GM19023 (cell line): ENCODE measurements at regions not wholly inside any gene's neighbourhood (a gene's known extent, or its start where the extent isn't known, plus 50 kb on each side); places are given as distances from the start of the nearest gene placed in this dataset.
"Not testable (repeated sequence)": the region's sequence is repeated elsewhere in the genome, so short reads cannot be mapped to it uniquely, and the experiment has no call there.

Experiments
- ATAC-seq: cut with Tn5 transposase; IDR thresholded peaks from one replicate; pipeline ENCODE4 v1.9.1; 2021; ENCODE audit warnings: mild to moderate bottlenecking, moderate library complexity; ENCODE audit not compliant: unreplicated experiment

DNA sequence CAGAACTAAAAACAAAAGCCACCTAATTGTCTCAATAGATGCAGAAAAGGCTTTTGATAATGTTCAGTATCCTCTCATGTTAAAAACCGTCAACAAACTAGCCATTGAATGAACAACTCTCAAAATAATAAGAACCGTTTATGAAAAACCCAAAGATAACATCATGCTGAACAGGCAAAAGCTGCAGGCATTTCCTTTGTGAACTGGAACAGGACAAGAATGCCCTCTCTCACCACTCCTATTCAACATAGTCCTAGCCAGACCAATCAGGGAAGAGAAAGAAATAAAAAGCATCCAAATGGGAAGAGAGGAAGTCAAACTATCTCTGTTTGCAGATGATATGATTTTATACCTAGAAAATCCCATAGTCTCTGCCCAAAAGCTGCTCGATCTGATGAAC, 179.6 kb upstream of the EDNRB start:
- ATAC-seq = no peak

DNA sequence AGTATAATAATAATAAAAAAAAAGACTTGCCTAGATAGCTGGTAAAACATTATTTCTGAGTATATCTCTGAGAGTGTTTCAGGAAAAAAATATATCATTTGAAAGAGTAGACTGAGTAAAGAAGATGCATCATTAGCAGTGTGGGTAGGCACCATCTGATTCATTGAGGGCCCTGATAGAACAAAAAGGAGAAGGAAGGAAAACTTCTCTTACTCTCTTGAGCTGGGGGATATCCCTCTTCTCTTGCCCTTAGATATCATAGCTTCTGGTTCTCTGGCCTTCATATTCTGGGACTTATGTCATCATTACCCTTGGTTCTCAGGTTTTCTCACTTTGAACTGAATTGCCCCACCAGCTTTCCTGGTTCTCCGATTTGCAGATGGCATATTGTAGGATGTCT, 177.6 kb upstream of the EDNRB start:
- no peak for ATAC-seq

DNA sequence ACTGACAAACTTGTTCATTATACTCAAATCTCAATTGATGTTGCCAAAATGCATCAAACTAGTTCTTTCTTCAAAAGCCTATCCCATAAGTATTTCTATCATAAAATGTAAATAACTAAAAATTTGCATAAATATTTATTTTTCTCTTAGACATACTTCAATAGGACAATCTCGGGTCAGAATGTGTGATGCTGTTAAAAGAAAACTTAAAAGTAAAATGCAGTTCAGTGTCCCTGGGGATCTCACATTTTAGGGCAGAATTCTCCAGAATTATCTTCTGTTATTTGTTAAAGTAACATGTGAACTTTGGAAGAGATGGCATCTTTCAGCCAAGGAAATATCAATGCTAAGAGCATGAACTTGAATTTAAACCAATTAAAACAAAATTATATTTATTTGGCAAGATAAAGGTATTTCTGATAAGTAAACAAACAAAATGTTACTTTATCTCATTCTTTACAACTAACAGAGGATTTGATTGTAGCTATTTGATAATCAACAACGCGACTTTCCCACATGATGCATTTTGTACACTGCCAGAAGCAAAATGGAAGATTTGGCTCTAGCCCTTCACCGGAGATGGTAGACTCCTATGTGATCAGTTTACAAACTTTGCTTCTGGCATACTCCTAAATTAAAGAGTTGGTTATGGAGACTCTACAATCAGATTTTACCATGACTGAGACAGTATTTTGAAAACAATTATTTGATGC, 169.5 kb upstream of the EDNRB start:
- no peak for ATAC-seq

DNA sequence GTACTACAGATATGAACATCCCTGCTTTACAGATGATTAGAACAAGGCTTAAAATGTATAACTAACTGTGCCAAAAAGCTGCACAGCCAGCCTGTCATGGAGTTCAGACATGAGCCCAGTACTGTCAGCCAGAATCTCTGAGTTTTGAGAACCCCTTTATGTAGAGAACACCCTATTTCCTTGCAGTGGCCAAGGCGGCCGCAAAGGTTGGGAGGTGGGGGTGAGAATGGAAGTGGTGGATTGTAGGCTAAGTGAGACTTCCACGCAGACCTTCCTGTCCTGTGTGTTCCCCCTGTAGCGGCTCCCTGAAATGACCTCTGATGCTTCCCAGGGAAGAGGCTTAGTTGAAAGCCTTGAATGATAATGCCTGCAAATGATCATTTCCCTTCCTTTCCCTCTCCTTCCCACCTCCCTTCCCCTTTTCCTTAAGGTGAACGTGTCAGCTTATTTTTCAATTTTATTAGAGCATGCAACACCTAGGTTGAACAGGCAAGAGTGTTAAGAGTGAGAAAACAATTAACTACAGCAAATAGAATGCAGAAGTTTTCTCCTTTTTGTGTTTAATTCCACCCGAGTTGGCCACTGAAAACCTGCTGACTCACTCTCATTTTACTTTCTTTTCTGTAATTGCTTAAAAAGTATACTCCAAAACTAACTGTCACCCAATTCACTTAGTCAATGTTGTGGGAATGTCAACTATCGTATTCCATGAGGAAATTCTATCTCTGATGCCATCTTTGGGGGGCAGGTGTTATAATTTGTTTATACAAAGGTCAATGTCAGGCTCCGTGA, 167.0 kb upstream of the EDNRB start:
- ATAC-seq = no peak

DNA sequence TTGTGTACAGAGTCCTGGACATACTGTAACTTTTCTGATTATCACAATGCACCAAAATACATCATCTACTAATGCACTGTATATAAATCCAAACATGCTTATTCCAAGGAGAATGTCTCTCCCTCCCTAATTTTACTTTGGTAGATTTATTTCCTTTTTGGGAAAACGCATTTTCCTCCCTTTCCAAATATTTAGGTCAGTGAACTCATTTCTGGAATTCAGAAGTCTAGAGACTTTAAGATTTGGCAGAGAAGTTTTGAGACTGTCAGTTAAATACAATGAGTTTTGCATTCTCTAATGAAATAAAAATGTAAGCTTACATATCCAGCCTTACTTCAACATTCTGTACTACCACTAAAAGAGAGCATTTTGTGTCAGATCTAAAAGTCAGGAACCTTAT, 165.8 kb upstream of the EDNRB start:
- ATAC-seq = no peak

DNA sequence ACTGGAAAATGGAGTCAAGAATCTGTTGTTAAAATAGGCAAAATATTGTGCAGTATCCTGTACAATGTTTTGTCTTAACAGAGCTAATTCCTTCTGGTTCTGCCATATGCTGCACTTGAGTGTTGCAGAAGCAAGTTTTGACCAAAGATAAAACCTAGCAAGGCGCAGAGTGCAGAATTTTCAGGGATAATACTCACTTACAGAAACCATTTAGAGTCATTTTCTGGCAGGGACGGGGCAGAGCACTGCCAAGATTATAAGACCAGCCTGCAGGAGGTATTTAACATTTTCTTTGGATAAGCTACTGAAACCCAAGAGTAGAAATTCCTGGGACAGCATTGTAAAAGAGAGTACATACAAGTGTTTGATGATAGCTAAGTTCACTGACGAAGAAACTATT, 159.5 kb upstream of the EDNRB start:
- ATAC-seq = no peak

DNA sequence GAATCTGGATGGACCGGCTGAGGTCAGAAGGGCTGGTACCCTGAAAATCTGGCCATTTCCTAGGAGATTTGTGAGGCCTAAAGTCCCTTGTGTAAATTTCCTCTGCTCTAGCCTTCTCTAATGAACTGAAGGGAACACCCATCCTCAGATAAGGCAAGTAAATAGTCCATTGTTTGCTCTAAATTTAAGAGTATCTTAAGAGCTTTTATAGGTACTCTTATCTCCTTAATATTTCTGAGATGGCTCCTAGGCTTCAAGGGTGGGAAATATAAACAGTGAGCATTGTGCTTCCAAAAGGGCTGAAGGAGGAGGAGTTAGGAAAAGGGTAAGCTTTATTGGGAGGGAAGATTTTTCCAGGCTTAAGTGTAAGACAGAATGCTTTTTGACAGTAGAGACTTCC, 148.7 kb upstream of the EDNRB start:
- no peak for ATAC-seq

DNA sequence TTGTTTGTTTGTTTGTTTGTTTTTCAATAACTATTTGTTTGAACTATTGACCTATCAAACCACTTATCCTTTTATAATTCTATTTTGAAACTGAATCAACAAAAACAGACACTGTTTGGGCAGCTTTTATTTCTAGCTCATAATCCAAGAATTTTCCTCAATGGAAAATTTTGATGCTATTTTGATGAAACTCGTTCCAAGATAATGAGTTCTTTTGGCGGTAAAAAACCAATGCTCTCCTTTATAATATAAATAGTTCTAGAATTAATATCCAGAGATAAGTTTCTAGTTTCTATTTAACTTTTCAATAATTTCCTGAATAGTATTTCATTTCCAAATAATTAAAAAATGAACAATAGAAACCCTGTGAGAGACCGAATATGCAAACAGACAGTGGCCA, 146.5 kb upstream of the EDNRB start:
- no peak for ATAC-seq

DNA sequence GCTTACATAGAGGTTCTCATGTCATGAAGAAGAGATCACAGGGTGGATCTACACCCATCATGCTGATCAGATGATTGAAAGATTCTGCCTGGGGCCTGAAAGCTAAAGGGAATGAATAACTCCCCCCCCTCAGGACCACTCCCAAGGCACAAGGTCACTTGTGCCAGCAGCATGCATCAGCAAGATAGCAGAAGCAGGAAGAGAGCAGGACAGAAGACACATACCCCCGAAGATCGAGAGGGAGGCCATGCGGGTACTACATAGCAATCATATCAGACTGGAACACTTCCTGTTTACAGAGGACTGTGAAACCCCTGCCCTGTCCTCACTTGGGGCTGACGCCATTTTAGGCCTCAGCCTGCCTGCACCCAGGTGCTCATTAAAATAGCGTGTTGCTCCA, 143.2 kb upstream of the EDNRB start:
- ATAC-seq = no peak

DNA sequence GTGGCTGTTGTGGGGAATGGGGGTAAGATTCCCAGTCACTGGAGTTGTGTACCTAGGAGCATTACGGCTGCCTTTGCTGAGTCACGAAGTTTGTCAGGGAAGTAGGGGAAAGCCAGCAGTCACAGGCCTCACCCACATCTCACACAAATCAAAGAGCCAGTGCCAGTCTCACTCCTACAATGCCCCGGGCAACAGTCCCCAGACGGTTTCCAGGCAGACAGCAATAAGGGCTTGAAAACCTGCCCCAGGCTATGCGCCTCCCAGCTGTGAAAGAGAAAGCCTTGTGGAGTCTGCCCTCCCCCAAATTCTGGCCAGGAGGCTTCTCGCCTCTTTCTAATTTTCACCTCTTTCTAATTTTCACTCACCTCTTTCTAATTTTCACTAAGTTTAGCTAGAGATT, 142.3 kb upstream of the EDNRB start:
- ATAC-seq = no peak

DNA sequence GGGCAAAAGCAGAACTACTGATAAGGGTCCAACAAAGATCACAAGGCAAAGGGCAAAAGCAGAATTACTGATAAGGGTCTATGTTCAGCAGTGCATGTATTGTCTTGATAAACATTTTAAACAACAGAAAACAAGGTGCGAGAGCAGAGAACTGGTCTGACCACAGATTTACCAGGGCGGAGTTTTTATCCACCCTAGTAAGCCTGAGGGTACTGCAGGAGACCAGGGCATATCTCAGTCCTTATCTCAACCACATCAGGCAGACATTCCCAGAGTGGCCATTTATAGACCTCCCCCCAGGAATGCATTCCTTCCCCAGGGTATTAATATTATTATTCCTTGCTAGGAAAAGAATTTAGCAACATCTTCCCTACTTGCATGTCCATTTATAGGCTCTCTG, 138.2 kb upstream of the EDNRB start:
- ATAC-seq = not testable (repeated sequence)

DNA sequence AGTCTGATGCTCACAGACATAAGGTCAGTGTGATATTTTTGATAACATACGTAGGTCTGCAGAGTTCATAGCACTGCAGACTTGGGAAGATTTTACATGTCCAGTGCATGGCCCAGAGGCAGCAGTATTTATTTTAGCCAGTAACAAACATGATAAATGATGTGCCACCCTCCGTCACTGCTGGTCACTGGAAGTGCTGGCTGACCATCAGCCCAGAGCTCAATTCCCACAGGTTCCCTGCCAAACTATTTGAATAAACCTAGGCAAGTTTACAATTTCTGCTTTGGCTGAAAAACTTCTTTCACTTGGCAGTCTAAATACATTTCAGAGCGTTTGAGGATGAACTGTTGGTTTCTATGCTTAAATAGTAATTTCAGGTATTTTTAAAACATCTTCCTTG, 135.5 kb upstream of the EDNRB start:
- ATAC-seq = no peak

DNA sequence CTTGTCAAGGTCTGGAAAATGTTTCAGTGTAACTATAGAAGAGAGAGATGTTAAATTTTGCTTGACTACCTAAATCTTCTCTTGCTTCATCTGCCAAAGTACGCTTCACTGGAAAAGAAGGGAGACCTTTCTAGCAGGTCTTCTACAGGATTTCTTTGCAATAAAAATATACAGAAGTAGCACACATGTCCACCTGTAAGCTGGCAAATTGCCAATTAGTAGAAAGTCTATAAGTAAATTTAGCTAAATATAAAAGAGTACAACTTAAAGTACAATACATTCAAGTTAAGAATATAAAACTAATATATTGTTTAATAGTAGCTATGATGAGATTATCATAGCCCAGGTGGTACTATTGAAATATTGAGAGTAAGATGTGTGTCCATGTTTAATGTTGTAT, 128.5 kb upstream of the EDNRB start:
- ATAC-seq = no peak

DNA sequence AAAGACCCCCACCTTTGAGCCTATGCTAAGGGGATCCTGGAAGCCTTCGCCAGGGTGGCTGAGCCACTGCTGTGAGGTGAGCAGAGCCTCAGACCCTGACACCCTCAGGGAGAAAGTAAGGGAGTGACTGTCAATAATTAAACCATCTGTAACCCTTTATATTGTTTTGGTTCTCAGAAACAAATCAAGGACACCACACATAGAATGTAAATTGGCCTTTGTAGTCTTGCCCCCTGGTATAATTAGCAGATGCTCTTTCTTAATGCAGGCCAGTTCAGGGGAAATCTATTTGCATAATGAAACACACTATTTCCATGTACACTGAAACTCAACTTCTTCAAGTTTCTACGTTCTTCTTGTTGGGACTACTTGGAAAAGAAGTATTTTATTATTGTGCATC, 127.7 kb upstream of the EDNRB start:
- peak; percentile 94 for ATAC-seq

DNA sequence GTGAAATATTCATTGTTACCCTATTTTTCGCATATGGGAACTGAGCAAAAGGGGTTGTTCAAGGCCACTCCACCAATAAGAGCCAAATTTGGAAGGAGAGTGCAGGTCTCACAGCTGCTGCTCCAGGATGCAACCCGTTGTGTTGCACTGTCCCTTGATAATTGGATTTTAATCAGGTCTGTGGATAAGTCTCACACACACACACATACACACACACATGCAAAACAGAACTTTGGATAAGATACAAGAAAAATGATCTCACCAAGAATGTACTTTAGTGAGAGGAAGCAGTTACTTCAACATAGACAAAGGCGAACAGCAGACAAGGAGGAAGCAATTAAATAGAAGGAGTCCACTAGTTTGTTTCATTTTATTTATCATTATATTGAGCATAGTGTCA, 127.3 kb upstream of the EDNRB start:
- ATAC-seq = no peak

DNA sequence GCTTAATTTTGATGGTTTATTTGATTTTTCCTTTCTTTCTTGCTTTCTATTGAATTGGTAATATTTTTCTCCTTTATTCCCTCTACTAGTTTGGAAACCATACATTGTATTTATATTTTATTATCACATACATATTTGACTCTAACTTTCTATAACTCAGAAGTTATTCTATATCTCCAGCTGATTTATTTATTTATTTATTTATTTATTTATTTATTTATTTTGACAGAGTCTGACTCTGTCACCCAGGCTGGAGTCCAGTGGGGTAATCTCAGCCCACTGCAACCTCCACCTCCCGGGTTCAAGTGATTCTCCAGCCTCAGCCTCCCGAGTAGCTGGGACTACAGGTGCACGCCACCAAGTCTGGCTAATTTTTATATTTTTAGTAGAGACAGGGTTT, 122.7 kb upstream of the EDNRB start:
- not testable (repeated sequence) for ATAC-seq

DNA sequence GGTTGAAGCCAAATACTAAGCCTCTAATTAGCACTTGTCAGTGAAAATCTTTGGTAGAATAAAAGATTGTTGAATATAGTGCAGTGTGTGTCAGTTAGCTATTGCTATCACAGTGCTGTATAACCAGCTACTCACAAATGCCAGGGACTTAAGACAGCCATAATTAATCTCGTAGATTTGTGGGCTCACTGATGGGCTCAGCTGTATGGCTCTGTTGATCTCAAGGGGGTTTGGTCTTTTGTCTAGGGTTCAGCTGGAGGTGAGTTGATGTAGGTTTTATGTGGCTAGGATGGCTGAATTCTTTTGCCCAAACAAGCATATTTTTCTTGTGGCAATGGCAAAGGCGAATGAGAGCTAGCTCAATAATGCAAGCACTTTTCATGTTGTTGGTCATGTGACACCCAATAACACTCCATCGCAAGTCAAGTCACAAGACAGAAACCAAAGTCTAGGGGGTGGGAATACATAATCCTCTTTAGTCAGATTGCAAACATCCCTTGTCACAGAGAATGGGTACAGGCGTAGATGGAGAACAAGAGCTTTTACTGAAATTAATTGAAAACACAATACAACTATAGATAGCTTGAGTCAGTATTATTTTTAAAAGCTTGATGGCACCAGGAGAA, 121.7 kb upstream of the EDNRB start:
- ATAC-seq = no peak

DNA sequence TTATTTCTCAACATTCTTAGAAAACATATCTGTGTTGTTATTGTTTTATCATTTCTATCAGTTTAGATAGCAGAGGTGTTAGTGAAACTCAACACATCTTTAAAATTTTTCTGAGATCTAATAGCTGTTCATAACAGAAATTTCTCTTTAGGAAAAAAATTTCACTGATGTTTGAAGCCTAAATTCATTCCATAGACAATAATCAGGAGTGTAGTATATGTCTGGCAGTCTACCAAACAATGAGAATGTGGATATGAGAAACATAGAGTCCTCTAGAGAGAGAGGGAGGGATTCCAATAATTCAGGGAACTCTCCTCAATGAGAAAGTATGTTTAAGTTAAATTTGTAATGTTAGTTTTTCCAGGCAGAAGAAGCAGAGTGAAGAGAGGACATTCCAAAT, 118.2 kb upstream of the EDNRB start:
- ATAC-seq = no peak

DNA sequence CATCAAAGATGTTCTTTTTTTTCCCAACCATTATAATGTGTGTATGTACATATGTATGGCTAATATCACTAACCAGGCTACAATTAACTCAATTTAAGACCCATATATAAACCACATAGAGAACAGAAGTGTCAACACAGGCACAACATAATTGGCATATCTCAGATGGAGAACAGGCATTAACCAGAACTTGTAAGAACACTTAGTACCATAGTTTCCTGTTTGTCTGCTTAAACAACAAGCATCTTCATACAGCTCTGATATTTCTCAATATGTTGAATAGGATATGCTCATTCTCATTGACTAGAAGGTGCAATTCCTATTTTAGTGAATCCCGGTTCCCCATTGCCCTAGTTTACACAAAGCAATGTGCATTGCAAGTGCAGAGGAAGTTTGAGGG, 116.9 kb upstream of the EDNRB start:
- no peak for ATAC-seq

DNA sequence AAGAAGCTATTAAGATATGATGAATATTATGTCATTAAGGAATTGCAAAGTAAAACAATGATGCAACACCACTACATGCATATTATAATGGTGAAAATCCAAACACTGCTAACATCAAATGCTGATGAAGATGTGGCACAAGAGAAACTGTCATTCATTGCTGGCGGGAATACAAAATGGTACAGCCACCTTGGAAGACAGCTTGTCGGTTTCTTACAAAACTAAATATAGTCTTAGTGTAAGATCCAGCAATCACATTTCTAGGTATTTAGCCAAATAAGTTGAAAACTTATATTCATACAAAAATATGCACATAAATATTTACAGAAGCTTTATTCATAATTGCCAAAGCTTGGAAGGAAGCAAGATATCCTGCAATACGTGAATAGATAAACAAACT, 114.9 kb upstream of the EDNRB start:
- no peak for ATAC-seq

DNA sequence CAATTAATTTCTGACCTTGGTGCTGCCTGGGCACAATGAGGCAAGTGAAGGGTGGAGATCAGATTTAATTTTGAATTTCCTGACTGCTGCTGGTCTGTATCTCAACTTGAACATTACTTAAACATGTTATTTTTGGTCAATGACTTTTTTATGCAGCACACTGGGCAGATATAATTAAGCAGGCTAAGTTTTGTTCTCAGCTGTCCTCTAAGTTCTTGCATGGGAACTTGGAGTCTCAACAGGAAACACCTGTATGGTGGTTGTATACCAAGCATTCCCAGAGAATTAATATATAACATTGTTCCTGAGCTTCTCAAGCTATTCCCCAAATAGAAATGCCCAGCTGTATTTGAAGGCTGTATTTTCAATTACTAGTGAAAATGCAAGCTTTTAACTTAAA, 113.5 kb upstream of the EDNRB start:
- ATAC-seq = no peak

DNA sequence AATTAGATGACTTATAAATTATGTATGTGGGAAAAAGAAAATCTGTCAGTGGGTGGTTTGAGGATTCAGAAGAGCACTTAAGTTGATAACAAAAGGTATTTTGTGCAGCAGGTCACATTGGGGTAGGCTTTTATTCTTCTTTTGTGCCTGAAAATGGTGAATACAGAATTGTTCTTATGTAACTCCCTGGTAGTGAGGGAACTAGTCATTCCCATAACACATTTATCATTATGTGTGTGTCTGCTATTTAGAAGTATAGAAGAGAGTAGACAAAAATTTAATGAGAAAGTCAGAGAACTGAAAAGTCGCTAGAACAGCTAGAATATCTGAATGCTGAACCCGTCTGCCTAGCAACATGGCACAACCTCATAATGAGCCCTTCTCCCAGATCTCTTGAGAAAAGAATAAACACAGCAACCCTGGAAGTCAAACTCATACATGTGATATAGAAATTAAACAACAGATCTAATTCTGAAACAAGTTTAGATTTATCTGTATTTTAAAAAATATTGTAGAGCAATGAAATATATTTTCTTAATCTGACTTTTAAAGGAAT, 111.8 kb upstream of the EDNRB start:
- no peak for ATAC-seq
